NOMO-1 (cell line): ENCODE measurements at regions not wholly inside any gene's neighbourhood (a gene's known extent, or its start where the extent isn't known, plus 50 kb on each side); places are given as distances from the start of the nearest gene placed in this dataset.
"Not testable (repeated sequence)": the region's sequence is repeated elsewhere in the genome, so short reads cannot be mapped to it uniquely, and the experiment has no call there.

ENCODE experiments used
- DNase-seq, 2 experiments: peaks; one replicate each; lab custom pipeline; 2025; ENCODE audit not compliant: unreplicated experiment in 2 of 2; lab: John Stamatoyannopoulos, UW

DNA sequence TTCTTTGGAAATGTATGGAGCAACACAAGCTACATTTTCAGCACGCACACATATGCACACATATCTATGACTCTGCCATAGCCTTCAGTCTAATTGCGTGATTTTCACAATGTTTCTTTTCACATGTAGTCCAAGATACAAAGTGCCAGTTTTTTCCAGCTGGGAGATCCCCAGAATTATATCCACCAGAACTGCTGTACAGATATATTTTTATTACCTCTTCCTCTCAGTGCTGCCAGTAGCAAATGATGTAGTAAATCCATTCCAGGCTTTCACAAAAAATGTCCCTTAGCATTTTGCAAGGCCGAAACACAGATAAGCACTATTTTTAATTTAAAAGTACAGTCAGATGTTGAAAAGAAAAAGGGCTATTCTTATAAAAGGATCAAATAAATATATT is 719.8 kb upstream of the SEMA6D start:
- DNase-seq, result no peak

DNA sequence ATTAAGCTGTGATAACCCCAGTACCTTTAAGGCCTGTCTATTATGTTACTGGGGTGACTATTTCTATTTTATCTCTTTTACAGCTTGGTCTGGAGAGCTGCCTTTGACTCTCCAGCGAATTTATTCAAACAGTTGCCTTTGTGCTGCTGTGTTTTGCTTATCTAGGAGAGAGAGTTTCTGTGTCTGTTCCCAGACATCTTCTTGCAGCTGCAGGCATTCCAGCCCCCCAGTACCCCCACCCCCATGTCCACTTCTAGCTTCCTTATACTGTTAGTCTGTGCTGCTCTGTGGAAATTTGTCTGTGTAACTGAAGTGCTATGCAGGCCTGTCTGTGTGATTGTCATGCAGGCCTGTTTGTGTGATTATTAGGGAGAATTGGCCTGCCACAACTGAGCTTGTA is 713.7 kb upstream of the SEMA6D start:
- no peak for DNase-seq

DNA sequence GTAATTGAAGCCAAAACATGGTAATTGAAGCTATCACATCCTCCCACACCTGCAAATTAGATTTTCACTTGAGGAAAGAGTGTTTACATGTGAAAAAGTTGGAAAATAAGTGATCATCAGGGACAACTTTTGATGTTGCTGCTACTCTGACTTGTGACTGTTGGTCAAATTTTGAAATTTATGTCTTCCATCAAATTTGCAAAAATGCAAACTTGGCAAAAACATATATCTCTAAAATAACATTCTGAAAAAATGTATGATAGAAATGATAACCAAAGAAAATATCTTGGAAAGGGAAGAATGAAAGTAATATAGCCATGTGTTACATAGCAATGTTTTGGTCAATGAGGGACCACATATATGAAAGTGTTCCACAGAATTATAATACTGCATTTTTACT is 703.9 kb upstream of the SEMA6D start:
- DNase-seq, result no peak

DNA sequence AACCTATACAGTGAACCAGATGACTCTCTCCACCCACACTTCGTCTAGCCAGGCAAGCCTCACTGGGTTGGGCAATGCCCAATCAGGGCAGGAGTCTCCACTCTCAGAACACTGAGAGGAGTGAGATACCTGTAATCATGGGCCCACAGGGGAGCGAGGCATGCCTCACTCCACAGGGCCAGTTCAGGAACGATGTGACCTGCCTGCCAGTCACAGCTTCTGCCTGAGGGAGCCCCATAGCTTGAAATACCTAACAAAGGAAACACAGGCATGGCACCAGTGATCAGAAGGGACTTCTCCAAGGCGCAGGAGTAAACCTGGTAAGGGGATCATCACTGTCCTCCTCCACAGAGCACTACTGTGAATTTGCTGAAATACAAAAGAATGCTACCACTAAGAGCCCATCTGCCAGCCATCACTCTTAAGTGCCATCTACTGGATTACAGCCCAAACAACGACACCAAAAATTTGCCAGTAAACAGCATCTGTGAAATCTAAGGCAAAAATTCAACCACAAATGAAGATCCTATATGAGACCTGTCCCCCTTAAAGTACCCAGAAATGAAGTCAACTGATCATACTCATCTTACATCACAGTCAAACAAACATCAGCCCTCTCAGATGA is 689.9 kb upstream of the SEMA6D start:
- no peak for DNase-seq

DNA sequence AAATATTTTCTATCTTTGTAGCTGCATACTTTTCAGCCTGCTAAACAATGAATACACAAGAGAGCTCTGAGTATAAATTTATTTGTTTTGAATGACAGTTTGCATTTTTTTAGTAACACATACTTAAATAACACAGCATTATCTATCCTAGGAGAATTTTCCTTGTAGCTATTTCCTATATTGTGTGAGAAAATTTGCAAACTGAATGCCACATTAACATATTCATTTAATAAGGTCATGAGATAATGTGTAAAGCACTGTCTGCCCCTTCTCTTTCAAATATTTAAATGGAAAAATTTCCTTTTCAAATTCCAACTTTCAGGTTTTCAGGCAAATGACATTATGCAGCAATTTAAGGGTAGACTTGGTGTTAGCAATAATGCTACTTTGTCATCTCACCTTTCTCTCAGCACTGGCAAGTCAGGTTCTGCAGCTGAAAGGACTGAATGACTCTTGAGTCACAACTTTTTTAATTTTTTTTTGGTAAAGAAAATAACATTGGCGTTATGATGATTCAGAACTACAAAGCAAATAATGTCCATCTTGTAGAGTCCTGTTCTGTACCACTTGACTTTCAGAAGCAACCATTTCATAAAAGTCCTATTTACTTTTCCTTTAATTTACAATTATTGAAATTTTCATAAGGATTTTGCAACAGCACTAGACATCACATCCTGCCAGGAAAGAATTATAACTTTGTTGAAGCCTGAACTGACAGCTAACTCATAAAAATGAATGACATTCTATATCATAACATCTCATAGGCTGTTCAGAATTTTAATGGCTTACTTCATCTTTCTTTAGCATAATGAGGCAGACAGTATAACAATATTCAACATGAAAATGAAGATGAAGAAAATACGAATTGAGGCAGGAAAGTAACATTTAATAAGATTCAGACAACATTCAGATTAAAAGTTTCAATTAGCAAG is 681.6 kb upstream of the SEMA6D start:
- DNase-seq, result no peak

DNA sequence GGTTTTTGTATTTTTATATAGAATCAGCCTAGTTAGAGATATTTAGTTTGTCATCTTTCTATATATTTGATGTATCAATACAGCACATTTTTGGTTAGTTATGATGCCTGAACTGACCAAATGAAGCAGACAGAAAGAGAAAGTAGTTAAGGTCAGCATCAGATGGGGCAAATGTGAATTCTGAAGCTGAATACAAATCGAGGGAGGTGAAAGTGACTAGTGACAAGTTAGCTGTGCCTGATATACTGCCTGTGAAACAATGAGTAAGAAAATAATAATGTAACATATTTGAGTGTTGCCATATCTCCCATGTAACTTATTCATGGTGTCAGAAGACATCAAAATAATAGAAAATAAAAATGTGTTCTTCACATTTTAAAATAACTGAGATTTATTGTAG is 680.3 kb upstream of the SEMA6D start:
- no peak for DNase-seq

DNA sequence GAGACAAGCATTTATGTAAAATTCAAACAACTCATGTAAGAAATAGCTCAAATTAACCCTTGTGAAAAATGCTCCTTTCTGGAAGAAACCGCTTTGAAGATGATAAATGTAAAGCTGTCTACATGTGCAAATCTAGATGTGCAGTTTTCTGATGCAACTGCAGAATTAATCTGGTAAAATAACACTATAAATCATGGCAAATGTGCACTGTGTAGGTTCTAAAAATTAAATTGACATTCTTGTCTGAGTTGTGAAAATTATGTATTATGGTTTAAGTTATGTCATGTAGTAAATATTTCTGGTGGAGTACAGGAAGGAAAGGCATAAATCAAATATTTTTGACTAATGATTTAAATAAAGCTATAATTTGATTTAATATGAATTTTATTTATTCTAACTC is 678.1 kb upstream of the SEMA6D start:
- no peak for DNase-seq

DNA sequence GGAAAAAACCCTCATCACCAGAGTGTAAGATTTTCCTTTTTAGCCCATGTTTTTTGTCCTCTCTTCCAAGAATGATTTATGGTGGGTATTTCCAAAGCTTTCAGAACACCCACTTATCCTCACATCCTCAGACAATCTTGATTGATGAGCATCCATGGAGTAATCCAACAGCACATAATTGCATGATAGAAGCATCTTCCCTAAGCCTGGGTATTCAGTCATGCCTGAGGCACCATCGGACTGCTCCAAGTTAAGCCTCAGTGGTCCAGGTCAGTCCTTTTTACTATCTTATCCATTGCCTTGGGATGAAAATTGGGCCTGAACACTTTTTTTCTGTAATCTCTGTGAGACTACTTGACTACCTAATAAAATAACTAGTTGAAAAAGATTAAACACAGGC is 676.0 kb upstream of the SEMA6D start:
- no peak for DNase-seq

DNA sequence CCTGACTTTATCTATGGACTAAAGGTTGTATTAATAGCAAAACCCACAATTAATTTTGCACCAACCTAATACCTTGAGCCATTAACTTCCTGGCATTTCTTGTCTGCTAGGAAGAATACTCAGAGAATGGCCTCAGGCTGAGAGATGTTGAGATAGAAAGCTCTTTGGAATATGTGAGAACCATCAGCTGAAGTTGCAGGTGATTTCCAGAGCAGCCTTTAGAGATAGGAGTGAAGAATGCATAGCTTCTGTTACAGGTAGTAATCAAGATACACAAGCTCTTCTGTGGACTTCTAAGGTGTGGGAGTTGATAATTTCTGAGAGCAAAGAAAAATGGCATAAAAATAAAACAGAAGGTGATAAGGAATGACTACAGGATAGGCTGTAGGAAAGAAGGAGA is 669.3 kb upstream of the SEMA6D start:
- not testable (repeated sequence) for DNase-seq

DNA sequence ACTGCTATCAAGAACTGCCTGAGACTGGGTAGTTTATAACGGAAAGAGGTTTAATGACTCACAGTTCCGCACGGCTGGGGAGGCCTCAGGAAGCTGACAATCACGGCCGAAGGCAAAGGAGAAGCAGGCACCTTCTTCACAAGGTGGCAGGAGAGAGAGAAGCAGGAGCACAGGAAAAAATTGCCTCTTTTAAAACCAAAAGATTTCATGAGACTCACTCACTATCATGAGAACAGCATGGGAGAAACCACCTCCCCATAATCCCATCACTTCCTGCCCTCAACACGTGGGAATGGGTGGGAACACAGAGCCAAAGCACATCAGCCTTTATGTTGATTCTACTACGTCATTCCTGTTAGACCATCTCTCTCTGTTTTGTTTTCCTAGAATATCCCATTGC is 650.9 kb upstream of the SEMA6D start:
- no peak for DNase-seq

DNA sequence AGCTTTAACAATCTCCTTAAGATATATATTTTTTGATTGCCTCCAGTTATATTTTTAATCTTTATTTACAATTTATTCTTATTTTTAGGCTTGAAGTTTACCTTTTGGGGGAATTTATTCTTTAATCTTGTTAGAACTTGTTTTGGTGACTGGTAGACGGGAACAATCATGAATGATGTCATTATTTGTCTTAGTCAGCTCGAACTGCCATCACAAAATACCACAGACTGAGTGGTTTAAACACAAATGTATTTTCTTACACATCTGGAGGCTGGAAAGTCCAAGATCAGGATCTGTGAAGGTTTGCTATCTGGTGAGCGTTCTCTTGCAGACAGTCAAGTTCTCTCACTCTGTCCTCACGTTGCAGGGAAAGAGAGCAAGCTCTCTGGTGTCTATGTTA is 639.5 kb upstream of the SEMA6D start:
- DNase-seq, result not testable (repeated sequence)

DNA sequence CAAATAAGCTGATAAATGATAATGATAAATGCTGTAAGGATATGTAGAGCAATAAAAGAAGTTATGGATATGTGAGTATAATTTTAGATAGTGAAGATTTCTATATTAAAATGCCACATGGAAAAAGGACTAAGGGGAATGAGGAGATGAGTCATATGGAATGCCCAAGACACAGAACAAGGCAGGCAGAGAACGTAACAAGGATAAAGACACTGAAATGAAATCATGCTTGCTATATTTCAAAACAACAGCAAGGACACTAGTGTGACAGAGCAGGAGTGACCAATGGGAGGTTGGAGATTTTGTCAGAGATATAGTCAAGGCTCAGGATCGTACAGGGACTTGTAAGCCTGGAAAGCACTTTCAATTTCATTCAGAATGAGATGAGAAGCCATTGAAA is 621.5 kb upstream of the SEMA6D start:
- DNase-seq, result no peak

DNA sequence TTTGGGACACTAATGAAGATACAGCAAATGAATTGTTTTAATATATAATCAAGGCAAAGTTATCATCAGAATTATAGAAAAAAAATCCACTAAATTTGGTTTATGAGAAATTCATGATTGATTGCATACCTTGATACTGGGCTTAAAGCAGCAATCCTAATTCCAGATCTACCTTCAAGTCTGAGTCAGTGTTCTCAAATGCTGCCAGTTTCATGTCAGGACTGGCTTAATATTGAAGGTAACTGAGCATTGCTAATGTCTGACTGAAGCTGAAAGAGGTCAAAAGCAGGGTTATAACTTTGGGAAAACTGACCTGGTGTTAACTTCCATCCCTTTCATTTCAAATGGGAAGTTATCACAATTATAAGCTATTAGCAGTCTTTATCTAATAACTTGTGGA is 618.8 kb upstream of the SEMA6D start:
- not testable (repeated sequence) for DNase-seq

DNA sequence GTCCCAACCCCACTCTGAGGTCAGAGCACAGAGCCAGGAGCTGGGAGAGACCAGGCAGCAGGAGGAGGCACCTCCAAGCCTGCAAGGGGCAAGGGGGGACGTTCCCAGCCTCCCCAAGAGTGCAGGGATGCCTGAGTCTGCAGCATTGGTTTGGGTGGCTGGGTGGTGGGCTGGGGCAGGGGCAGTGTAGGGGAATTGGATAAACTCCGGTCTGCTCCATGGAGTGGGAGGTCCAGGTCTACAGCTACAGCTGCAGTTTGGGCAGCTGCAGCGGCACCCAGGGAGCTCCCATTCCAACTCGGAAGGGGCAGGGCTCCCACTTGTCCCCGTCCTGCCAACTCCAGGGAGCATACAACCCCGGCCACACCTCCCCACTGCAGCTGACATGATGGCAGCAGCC is 617.5 kb upstream of the SEMA6D start:
- DNase-seq, result not testable (repeated sequence)

DNA sequence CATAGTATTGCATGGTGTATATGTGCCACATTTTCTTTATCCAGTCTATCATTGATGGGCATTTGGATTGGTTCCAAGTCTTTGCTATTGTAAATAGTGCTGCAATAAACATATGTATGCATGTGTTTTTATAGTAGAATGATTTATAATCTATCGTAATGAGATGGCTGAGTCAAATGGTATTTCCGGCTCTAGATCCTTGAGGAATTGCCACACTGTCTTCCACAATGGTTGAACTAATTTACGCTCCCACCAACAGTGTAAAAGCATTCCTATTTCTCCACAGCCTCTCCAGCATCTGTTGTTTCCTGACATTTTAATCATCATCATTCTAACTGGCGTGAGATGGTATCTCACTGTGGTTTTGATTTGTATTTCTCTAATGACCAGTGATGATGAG is 608.5 kb upstream of the SEMA6D start:
- not testable (repeated sequence) for DNase-seq

DNA sequence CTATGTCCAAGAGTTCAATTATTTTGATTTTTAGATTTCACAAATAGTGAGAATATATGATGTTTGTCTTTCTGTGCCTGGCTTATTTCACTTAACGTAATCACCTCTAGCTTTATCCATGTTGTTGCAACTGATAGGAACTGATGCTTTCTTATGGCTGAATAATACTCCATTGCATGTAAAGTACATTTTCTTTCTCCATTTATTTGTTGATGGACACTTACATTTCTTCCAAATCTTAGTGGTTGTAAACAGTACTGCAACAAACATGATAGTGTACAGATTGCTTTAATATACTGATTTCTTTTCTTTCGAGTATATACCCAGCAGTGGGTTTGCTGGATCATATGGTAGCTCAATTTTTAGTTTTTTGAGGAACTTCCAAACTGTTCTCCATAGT is 600.6 kb upstream of the SEMA6D start:
- DNase-seq, result no peak

DNA sequence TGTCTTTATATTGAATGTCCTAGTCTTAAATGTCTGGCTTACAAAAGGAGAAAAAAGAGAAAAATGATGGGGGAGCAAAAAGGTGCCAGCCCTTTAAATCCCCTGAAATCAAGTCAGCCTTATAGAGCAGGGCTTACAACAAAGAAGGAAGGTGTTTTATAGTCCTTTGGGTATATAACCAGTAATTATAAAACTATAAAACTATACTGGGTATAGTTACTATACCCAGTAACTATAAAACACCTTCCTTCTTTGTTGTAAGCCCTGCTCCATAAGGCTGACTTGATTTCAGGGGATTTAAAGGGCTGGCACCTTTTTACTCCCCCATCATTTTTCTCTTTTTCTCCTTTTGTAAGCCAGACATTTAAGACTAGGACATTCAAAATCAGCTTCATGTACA is 598.0 kb upstream of the SEMA6D start:
- DNase-seq, result no peak

DNA sequence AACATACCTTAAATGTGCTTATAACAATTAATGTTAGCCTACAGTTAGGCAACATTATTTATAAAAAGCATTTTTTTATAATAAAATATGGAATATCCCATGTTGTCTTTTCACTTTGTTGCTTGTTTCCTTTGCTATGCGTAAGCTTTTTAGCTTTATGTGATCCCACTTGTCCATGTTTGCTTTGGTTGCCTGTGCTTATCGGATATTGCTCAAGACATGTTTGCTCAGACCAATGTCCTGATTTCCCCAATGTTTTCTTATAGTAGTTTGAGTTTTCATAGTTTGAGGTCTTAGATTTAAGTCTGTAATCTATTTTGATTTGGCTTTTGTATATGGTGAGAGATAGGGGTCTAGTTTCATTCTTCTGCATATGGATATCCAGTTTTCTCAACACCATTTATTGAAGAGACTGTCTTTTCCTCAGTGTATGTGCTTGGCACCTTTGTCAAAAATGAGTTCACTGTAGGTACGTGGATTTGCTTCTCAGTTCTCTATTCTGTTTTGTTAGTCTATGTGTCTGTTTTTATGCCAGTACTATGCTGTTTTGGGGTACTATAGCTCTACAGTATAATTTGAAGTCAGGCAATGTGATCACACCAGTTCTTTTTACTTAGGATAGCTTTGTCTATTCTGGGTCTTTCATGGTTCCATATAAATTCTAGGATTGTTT is 592.7 kb upstream of the SEMA6D start:
- DNase-seq, result no peak

DNA sequence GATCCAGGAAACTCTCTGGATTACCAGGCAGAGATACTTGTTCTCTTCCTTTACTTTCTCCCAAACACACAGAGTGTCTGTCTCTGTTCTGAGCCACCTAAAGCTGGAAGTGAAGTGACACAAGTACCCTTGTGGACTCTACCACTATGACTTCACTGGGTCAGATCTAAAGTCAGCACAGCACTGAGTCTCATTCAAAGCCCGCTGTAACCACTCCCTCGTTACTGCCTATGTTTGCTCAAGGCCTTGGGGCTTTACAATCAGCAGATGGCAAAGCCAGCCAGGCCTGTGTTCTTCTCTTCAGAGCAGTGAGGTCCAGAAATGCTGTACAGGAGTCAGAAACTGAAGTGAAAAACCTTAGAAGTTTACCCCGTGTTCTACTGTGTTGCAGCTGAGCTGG is 588.3 kb upstream of the SEMA6D start:
- no peak for DNase-seq

DNA sequence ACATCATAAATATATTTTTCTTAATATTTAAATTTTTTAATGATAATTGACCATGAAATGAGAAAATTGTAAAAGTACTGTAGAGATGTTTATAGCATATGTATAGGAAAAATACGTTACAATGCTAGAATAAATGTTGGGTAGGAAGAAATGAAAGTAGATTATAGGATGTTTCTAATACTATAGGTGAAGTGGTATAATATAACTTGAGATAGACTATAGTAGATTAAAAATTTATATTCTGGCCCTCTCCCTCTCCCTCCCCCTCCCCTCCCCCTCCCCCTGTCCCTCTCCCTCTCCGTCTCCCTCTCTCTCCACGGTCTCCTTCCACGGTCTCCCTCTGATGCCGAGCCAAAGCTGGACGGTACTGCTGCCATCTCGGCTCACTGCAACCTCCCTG is 585.9 kb upstream of the SEMA6D start:
- not testable (repeated sequence) for DNase-seq

DNA sequence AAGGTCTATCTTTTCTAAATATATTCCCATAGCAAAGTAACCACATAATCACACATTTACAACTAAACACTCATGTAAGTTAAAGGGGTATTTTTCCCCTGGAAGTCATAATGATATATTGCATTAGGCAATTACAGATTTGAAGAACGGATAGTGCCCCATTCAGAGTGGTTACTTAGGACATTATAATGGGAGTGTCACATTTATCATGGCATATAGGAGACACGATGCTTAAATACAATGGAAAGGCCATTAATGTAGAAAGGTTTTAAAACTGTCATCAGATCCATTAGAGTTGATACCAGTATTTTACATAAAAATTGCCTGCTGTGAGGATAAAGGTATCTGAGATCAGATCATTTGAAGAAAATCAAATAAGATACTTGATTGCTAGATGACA is 582.0 kb upstream of the SEMA6D start:
- DNase-seq, result no peak

DNA sequence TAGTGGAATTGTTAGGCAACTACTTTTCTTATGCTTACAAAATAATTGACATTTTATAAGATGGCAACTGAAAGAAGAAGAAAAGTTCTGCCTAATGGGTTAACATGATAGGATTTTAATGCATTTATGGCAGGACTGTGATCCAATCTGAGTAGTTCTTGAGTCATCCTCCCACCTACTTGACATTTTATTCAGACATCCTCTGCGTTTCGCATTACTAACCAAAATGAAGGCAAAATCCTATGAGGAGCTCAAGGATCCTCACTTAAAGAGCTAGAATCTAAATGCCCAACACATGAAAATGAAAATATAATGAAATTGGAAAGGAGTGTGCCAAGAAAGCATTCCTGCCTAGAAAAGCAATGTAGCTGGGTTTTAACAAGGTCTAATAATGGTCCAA is 581.1 kb upstream of the SEMA6D start:
- DNase-seq, result no peak
